ENCODE measurements at regions not wholly inside any gene's neighbourhood (a gene's known extent, or its start where the extent isn't known, plus 50 kb on each side); places are given as distances from the start of the nearest gene placed in this dataset.

GRCh38 chr2:145958611-145959010, 1438.7 kb upstream of the ZEB2 start:
- TF ChIP-seq CTCF (IDR thresholded peaks at IDR 0.05) (no peak), POLR2A (IDR thresholded peaks at IDR 0.05) (no peak)
- intact Hi-C loops (cut with DNase I) = no loop called here
- DNase-seq = no peak
- no peaks in the 10 kb centered on the region for H3K4me1 ChIP-seq (replicated peaks in 1 of 2)
- no peaks in the 10 kb centered on the region for H3K27me3 ChIP-seq
- H3K4me3 ChIP-seq = no peak overlapping the region
- no peak overlapping the region for H3K27ac ChIP-seq
- H3K36me3 ChIP-seq (replicated peaks in 1 of 2) = no peaks in the 10 kb centered on the region
- H3K9me3 ChIP-seq (replicated peaks in 1 of 3) = no peaks in the 10 kb centered on the region
- 85 to 92% (median 88%) methylated on average over 4 of the region's 4 CpGs for WGBS, 4 donors

GRCh38 chr2:145957929-145958328, 1438.0 kb upstream of the ZEB2 start:
- Histone ChIP-seq H3K4me3 (no peak overlapping the region), H3K27me3 (no peaks in the 10 kb centered on the region), H3K4me1 (replicated peaks in 1 of 2) (no peaks in the 10 kb centered on the region), H3K36me3 (replicated peaks in 1 of 2) (no peaks in the 10 kb centered on the region), H3K27ac (no peak overlapping the region), H3K9me3 (replicated peaks in 1 of 3) (no peaks in the 10 kb centered on the region)
- intact Hi-C loops (cut with DNase I) = no loop called here
- 0% methylated on average over 1 of the region's 1 CpG for WGBS, 4 donors
- no peak for DNase-seq
- TF ChIP-seq POLR2A (IDR thresholded peaks at IDR 0.05) (no peak), CTCF (IDR thresholded peaks at IDR 0.05) (no peak)

- intact Hi-C loops (cut with DNase I) = no loop called here
- H3K27me3 ChIP-seq = no peaks in the 10 kb centered on the region
- H3K9me3 ChIP-seq (replicated peaks in 1 of 3) = no peaks in the 10 kb centered on the region
- no peaks in the 10 kb centered on the region for H3K4me1 ChIP-seq (replicated peaks in 1 of 2)
- no peaks in the 10 kb centered on the region for H3K36me3 ChIP-seq (replicated peaks in 1 of 2)
- no peak overlapping the region for H3K4me3 ChIP-seq
- 31 to 50% (median 40%) methylated on average over 1 of the region's 1 CpG for WGBS, 4 donors
- no peak for DNase-seq
- no peak overlapping the region for H3K27ac ChIP-seq
- no peak for TF ChIP-seq CTCF (IDR thresholded peaks at IDR 0.05)
- no peak for TF ChIP-seq POLR2A (IDR thresholded peaks at IDR 0.05)
Observed at GRCh38 chr2:145939949-145940348, 1420.0 kb upstream of the ZEB2 start.

GRCh38 chr2:145935016-145935415, 1415.1 kb upstream of the ZEB2 start:
- DNase-seq = no peak
- intact Hi-C loops (cut with DNase I) = no loop called here
- no peak for TF ChIP-seq CTCF (IDR thresholded peaks at IDR 0.05)
- no peak for TF ChIP-seq POLR2A (IDR thresholded peaks at IDR 0.05)
- 78 to 80% (median 78%) methylated on average over 4 of the region's 4 CpGs for WGBS, 4 donors
- Histone ChIP-seq H3K4me3 (no peak overlapping the region), H3K27ac (no peak overlapping the region), H3K36me3 (replicated peaks in 1 of 2) (no peaks in the 10 kb centered on the region), H3K4me1 (replicated peaks in 1 of 2) (no peaks in the 10 kb centered on the region), H3K27me3 (no peaks in the 10 kb centered on the region), H3K9me3 (replicated peaks in 1 of 3) (no peaks in the 10 kb centered on the region)
